HG03066 (cell line): ENCODE measurements at regions not wholly inside any gene's neighbourhood (a gene's known extent, or its start where the extent isn't known, plus 50 kb on each side); places are given as distances from the start of the nearest gene placed in this dataset.

ENCODE experiments used
- ATAC-seq: cut with Tn5 transposase; IDR thresholded peaks from one replicate; pipeline ENCODE4 v1.9.1; 2021; ENCODE audit warnings: low read depth; ENCODE audit not compliant: unreplicated experiment

- no peak for ATAC-seq
These were observed 460.7 kb downstream of the NOVA1 start for GRCh38 chr14:26137161-26137560.

GRCh38 chr14:26132061-26132645 is 465.7 kb downstream of the NOVA1 start:
- ATAC-seq = no peak

GRCh38 chr14:26130690-26131089 is 467.1 kb downstream of the NOVA1 start:
- no peak for ATAC-seq

- ATAC-seq = no peak
These were observed 468.7 kb downstream of the NOVA1 start for GRCh38 chr14:26128931-26129671.

- no peak for ATAC-seq
These were observed 472.9 kb downstream of the NOVA1 start for GRCh38 chr14:26124896-26125438.

GRCh38 chr14:26123459-26123858 is 474.4 kb downstream of the NOVA1 start:
- no peak for ATAC-seq

- no peak for ATAC-seq
These were observed 476.7 kb downstream of the NOVA1 start for GRCh38 chr14:26121181-26121580.

GRCh38 chr14:26113911-26114640 is 483.8 kb downstream of the NOVA1 start:
- ATAC-seq = no peak

GRCh38 chr14:26104717-26105116 is 493.1 kb downstream of the NOVA1 start:
- ATAC-seq = no peak

GRCh38 chr14:26097852-26098251 is 500.0 kb downstream of the NOVA1 start:
- no peak for ATAC-seq

- ATAC-seq = no peak
These were observed 509.6 kb downstream of the NOVA1 start for GRCh38 chr14:26088275-26088674.

GRCh38 chr14:26081043-26081442 is 516.8 kb downstream of the NOVA1 start:
- no peak for ATAC-seq

GRCh38 chr14:26078561-26078960 is 519.3 kb downstream of the NOVA1 start:
- no peak for ATAC-seq

- ATAC-seq = no peak
These were observed 522.9 kb downstream of the NOVA1 start for GRCh38 chr14:26074892-26075291.

GRCh38 chr14:26070443-26070842 is 527.4 kb downstream of the NOVA1 start:
- ATAC-seq = no peak

GRCh38 chr14:26067786-26068459 is 529.9 kb downstream of the NOVA1 start:
- ATAC-seq = no peak

GRCh38 chr14:26067341-26067740 is 530.5 kb downstream of the NOVA1 start:
- ATAC-seq = no peak

GRCh38 chr14:26056036-26056616 is 541.7 kb downstream of the NOVA1 start:
- no peak for ATAC-seq

- no peak for ATAC-seq
These were observed 565.5 kb downstream of the NOVA1 start for GRCh38 chr14:26032348-26032747.

GRCh38 chr14:26026384-26026783 is 571.4 kb downstream of the NOVA1 start:
- peak; percentile 77 for ATAC-seq
